ENCODE measurements at regions not wholly inside any gene's neighbourhood (a gene's known extent, or its start where the extent isn't known, plus 50 kb on each side); places are given as distances from the start of the nearest gene placed in this dataset.
A peak's percentile ranks its signal among the peaks of the same experiment; 100 is the strongest.

GRCh38 chr12:82040987-82041743 is 282.0 kb upstream of the PPFIA2 start:
- no peak for DNase-seq (ENCODE audit: low spot score)

DNA sequence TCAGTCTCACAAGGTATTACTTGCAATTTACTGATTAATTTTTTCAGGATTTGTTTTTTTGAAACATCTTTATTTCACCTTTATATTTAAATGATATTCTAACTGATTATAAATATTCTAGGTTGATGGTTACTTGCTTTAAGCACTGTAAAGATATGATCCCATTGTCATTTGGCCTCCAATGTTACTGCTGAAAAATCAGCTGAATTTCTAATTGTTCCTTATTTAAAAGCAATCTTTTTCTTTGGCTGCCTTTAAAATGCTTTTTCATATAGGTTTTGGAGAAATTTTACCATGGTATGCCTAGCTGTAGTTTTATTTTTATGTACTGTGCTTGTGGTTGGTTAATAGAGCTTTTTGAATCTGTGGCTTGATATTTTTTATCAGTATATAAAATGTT is 275.6 kb upstream of the PPFIA2 start:
- no peak for DNase-seq (ENCODE audit: low spot score)

- no peak for DNase-seq (ENCODE audit: low spot score)
Measured at GRCh38 chr12:82029936-82030335, 270.8 kb upstream of the PPFIA2 start.

DNA sequence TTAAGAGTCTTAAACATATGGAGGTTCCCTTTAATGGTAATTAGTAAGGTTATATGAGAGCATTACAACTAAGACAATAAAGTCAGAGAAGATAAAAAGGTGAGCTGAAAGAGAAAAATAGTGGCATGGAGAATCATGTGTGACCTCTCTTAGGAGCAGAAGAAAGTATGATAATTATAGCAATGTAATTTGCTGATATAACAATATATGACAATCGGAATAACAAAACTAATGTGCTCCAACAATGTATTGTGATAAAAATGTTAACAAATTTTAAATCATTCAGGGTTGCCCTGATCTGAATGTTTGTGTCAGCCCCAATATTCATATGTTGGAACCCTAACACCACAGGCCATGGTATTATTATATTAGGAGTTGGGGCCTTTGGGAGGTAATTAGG is 269.6 kb upstream of the PPFIA2 start:
- DNase-seq (ENCODE audit: low spot score), result no peak

DNA sequence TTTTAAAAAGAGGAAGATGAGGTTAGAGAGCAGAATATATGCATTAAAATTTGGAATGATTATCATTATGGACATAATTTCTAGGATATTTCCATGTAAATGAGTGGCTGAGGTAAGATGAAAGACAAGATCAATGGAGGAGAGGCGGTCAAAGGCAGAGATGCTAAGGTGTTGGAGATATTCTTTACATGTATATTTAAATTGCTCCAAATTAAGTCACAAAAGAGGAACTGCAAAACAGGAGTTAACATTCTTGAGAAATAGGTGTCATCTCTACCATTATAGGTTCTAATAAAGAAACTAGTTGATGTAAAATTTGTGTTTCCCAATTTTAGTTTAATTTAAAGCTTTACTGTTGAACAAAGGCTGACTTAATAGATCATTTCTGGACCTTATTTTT is 268.5 kb upstream of the PPFIA2 start:
- no peak for DNase-seq (ENCODE audit: low spot score)

GRCh38 chr12:82025462-82025861 is 266.3 kb upstream of the PPFIA2 start:
- no peak for DNase-seq (ENCODE audit: low spot score)

GRCh38 chr12:82019533-82019932 is 260.4 kb upstream of the PPFIA2 start:
- DNase-seq (ENCODE audit: low spot score), result peak; percentile 13

GRCh38 chr12:82015623-82016347 is 256.6 kb upstream of the PPFIA2 start:
- peak; percentile 95 for DNase-seq (ENCODE audit: low spot score)

DNA sequence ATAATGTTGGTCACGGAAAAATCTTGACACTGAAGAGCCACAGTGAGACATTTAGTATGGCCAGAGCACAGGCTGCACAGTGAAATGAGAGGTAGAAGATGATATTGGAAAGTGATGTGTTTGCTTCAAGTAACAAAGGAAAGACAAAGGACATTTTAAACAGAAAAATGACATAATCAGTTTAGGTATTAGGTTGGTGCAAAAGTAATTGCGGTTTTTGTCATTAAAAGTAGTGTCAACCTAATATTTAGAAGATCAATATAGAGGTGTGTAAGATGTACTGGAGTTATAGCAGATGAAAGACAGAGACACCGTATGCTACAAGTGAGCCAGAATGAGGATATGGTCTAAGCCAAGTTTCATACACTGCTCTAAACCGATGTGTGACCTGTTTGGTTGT is 253.0 kb upstream of the PPFIA2 start:
- DNase-seq (ENCODE audit: low spot score), result no peak

DNA sequence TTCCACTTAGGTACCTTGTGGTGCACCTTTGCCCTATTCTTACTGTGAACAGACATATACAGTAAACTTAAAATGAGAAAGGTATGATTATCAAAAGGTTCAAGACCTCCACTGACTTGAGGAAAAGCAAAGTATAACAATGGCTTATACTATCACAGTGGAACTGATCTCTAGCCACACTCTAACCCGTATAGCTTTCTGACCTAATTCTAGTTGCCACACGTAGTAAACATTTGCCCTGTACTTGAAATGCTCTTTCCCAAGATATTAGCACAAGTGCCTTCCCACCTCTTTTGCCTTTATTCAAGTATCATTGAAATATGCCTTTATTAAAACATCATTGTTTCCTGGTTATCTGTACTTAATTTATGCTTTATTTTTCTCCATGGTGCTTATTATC is 250.4 kb upstream of the PPFIA2 start:
- DNase-seq (ENCODE audit: low spot score), result no peak

DNA sequence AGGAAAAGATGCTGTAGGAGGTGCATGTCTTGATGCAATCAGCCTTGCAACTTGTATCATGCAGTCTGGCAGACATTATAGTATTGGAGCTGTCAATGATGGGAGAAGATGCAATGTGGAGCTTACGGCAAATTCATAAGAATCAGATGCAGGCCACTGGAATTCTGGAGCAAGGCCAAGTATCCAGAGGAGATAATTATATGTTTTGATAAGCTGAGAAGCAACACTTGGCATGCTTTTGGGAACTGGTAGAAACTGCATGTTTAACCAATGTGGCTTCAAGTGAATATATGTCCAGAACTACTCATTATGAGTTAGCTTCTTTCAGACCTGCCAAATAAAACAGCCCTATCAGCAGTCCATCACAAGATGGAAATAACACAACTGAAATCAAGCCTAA is 249.1 kb upstream of the PPFIA2 start:
- no peak for DNase-seq (ENCODE audit: low spot score)

GRCh38 chr12:81998761-81999378 is 239.7 kb upstream of the PPFIA2 start:
- peak; percentile 81 for DNase-seq (ENCODE audit: low spot score)

GRCh38 chr12:81992461-81992860 is 233.3 kb upstream of the PPFIA2 start:
- peak; percentile 49 for DNase-seq (ENCODE audit: low spot score)

GRCh38 chr12:81991868-81992267 is 232.7 kb upstream of the PPFIA2 start:
- no peak for DNase-seq (ENCODE audit: low spot score)

DNA sequence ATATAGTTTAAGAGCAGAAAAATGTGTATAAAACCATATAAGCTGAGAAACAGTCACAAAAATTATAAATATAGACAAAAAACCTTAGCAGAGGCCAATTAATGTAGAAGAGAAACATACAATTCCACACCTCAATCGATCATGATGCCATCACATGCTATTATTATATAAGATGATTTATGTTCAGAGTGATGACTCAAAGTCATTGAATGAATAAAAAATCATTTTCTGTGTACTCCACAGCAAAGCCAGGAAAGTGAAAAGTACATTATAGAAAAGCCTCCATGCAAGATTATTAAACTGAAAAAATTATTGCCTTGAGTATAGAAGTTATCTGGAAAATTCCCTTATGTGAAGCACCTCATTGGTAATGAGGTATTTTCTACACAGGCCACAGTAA is 229.2 kb upstream of the PPFIA2 start:
- DNase-seq (ENCODE audit: low spot score), result no peak

- no peak for DNase-seq (ENCODE audit: low spot score)
Measured at GRCh38 chr12:81987371-81987770, 228.2 kb upstream of the PPFIA2 start.

DNA sequence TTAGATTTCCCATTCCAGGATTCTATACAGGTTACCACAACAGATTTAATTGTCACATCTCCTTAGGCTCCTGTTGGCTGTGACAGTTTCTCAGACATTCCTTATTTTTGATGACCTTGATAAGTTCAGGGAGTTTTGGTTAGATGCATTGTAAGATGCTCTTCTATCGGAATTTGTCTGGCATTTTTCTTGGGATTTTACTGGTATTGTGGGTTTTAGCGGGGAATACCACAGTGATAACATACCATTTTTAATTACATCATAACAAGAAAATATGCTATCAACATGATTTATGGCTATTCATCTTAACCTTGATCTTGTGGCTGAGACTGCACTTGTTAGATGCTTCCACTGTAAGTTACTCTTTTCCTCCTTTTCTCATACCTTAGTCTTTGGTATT is 217.5 kb upstream of the PPFIA2 start:
- no peak for DNase-seq (ENCODE audit: low spot score)

DNA sequence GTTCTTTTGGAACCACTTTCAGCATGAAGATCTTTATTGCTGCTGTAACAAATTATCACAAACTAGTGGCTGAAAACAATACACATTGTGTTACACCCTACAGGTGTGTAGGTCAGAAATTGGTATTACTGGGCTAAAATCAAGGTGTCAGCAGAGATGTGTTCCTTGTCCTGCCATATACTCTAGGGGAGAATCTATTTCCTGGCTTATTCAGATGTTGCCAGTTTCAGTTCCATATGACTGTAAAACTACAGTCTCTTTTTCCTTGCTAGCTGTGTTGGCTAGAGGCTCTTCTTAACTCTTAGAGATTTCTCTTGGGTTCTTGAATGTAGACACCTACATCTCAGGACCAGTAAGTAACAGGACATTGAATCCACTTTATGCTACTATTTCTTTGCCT is 215.6 kb upstream of the PPFIA2 start:
- no peak for DNase-seq (ENCODE audit: low spot score)

DNA sequence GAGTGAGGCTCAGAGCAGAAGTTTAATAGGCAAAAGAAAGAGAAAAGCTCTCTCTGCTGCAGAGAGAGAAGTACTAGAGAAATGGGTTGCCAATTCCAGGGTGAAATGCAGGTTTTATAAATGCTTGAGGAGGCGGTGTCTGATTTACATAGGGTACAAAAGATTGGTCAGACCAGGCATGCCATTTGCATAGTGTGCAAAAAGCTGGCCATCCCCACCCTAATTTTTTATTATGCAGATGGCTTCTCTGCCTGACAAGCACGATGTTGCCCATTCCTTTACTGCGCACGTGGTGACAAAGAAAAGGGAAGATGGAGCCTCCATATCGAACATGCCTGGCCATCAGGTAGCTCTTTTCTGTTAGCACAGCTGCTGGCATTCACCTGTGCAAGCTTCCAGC is 209.3 kb upstream of the PPFIA2 start:
- DNase-seq (ENCODE audit: low spot score), result no peak

DNA sequence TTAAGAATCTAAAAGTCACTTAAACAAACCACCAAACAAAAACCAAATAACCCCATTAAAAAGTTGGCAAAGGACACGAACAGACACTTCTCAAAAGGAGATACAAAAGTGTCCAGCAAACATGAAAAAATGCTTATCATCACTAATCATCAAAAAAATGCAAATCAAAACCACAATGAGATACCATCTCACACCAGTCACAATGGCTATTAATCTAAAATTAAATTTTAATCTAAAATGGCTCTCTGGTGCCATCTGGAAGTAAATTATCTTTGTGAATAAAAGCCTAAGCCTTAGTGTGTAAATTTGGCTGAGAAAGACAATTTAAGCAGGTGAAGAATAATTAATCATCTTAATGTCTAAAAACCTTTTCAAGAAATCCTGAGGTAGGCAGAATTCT is 204.5 kb upstream of the PPFIA2 start:
- peak; percentile 16 for DNase-seq (ENCODE audit: low spot score)

GRCh38 chr12:81963026-81963425 is 203.9 kb upstream of the PPFIA2 start:
- no peak for DNase-seq (ENCODE audit: low spot score)

- no peak for DNase-seq (ENCODE audit: low spot score)
Measured at GRCh38 chr12:81962126-81962856, 203.1 kb upstream of the PPFIA2 start.

GRCh38 chr12:81958406-81958805 is 199.3 kb upstream of the PPFIA2 start:
- no peak for DNase-seq (ENCODE audit: low spot score)

Data from kidney tubule cell (primary cell).